GM18502 (cell line): ENCODE measurements at regions not wholly inside any gene's neighbourhood (a gene's known extent, or its start where the extent isn't known, plus 50 kb on each side); places are given as distances from the start of the nearest gene placed in this dataset.
A peak's percentile ranks its signal among the peaks of the same experiment; 100 is the strongest.
"Not testable (repeated sequence)": the region's sequence is repeated elsewhere in the genome, so short reads cannot be mapped to it uniquely, and the experiment has no call there.

ENCODE experiments used
- ATAC-seq: cut with Tn5 transposase; IDR thresholded peaks from one replicate; pipeline ENCODE4 v1.9.1; 2021; ENCODE audit warnings: mild to moderate bottlenecking; ENCODE audit not compliant: unreplicated experiment, poor library complexity

DNA sequence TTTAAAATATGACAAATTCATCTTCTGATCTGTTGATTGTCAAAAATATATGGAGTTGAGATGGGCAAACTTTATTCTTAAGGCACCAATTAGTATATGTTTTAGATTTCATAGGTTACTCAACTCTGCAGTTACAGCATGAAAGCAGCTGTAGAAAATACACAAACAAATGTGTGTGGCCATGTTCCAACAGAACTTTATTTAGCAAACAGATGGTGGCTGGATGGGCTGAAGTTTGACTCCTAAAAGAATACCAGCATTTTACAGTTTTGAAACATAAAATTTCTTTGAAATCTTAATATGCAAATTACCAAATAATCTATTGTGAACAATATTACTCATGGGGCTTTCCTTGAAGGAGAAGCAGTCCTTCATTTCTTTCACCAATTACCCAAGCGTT, 1206.0 kb upstream of the LRRTM3 start:
- no peak for ATAC-seq

DNA sequence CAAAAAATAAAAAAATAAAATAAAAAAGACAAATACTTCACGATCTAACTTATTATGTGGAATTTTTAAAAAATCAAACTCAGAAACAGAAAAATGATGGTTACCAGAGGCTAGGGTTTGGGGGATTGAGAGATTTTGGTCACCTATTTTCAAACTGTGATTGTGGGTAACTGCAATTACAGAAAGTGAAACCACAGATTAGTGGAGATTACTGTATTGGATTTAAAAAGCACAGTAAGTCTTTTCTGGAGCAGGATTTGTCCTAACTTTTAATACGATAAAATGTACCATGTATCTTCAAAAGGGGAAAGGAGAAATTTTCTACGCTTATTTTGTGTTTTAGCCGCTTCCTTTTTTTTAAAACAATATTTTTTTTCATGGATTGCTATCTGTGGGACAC, 1204.9 kb upstream of the LRRTM3 start:
- no peak for ATAC-seq

DNA sequence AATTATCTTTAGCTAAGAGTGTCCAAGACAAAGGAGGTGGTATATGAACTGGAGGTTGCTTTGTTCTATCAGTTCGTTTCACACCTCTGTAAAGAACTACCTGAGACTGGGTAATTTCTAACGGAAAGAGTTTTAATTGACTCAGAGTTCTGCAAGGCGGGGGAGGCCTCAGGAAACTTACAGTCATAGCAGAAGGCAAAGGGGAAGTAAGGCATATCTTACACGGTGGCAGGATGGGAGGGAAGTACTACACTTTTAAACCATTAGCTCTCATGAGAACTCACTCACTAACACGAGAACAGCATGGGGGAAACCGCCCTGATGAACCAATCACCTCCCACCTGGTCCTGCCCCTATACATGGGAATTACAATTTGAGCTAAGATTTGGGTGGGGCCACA, 1202.3 kb upstream of the LRRTM3 start:
- ATAC-seq, result peak; percentile 64

DNA sequence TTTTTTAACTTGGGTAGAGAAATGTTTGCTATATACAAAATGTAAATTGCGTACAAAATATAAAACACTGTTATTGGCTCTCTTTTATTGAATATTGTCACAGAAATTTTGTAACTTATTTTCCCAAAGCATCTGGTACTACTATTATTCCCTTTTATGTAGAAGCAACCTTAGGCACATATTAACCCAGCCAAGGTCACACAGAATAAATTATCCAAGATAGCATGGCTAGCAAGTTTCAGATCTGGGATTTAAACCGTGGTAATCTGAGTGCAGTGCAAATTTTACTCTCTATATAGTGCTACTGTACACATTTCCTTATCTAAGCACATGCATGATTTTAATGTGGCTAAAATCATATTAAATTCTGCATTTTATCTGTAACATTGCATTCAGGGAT, 1190.5 kb upstream of the LRRTM3 start:
- no peak for ATAC-seq

DNA sequence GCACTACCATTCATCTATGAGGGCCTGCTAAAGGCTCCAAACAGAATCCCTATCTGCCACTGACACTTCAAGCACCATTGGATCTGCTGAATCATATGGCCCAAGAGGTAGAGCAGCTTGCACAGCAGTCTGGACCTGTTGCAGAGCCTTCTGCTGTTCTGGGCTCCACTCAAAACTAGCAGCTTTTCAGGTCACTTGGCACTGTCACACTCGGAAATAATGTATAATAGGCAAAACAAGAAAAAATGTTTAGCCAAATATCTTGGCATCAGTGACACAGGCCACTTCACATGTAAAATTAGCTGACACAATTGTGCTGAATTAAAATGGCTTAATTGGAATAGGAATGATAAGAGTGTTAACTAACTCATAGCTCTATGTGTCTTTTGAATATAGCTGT, 1182.9 kb upstream of the LRRTM3 start:
- ATAC-seq, result no peak

DNA sequence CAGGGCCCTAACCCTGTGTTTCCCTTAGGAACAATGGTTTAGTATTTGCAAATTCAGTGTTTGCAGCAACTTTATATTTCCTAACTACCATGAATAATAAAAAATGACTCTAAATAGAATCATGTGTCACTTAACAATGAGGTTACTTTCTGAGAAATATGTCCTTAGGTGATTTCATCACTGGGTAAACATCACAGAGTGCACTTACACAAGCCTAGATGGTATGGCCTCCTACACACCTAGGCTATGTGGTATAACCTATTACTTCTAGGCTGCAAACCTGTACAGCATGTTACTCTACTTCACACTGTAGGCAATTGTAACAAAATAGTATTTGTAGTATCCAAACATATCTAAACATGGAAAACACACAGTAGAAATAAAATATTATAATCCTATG, 1174.6 kb upstream of the LRRTM3 start:
- no peak for ATAC-seq

DNA sequence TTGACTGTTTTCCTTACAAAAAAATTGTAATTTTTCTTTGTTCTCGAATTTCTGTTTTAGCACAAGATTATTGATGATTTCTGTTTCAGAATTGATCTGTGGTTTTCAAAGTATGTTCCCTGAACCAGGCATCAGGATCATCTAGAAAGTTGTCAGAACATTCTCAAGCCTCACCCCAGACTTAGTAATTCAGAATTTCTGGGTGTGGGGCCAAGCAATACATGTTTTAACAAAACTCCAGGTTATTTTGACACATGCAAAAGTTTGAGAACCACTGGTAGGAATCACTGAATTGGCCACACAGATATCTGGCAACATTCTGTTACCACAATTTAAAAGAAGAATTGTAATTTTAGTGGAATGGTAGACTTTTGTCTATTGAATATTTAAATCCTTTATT, 1173.9 kb upstream of the LRRTM3 start:
- ATAC-seq, result no peak

DNA sequence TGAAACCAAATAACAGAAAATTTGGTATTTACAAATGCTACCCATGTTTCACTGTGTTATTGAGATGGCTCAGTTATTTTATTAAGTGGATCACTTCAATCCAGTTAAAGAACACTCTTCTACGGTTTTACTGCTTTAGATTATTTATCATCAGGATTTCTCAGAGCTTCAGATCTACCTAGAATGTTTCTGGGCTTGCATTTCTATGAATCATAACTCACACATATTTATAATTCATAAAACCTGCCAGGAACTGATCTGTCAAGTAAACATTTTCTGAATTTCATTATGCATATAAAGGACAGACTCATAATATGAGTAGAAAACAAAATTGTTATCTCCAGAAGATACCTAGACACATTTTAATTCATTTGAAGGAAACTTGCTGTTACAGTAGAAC, 1172.3 kb upstream of the LRRTM3 start:
- ATAC-seq, result no peak

DNA sequence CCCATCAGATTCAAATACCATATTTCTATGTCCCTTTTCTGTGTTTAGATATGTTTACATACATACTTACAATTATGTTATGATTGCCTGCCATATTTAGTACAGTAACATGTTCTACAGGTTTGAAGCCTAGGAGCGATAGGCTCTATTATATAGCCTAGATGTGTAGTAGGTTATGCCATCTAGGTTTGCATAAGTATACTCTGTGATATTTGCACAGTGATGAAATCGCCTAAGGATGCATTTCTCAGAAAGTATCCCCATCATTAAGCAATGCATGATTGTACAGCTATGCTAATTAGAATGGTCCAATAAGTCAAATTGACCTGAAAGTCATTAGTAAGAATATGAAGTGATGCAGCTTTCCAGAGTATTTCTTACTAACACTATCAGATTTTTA, 1171.7 kb upstream of the LRRTM3 start:
- ATAC-seq, result no peak

DNA sequence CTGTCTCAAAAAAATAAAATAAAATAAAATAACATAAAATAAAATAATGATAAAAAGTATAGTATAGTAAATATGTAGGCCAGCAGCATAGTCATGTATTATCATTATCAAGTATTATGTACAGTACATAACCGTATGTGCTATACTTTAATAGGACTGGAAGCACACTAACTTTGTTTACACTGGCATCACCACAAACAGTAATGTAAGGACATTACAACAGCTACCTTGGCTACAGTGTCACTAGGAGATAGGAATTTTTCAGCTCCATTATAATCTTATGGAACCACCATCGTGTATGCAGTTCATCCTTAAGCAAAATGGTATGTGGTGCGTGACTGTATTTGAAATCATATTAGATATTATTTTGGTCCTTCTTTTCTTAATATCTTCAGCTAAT, 1163.5 kb upstream of the LRRTM3 start:
- ATAC-seq, result no peak

DNA sequence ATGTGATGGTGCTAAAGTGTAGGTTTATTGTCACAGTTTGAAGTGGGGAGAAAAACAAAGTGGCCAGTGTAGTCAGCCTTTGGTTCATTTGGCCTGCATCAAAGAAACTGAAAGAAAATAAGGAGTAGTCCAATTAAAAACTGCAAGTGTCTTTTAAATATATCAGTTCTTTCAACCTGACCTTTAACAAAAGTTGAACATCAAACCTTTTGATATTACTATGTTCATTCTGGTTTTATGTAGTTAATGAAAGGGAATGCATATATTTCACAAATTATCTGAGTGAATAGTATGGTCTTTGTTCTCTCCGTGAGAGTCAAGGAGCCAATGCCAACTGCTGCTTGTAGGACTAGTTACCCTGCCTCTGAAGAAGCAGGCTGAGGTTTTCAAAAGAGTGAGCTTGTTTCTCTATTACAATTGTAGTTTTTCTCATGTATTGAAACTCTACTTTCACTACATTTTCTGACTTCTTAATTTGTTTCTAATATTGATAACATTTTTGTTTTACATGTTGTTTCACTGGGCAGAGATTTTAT, 1160.8 kb upstream of the LRRTM3 start:
- no peak for ATAC-seq

DNA sequence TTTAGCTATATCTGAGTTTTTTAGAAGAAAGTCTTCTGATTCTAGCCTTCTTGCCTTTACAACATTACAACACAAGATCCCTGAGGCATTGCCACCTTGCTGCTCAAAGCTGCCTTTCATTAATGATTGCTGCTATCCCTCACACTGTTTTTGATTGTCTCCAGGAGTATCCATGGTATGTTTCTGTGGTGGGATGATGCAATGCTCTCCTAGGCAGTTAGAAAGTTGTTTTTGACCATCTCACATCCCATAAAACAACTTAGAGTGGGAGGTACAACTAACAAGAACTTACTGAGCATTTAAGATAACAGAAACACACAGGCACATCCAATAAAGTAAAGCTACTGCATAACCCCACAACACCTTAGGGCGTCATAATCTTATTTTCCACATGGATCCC, 1156.0 kb upstream of the LRRTM3 start:
- ATAC-seq, result no peak

DNA sequence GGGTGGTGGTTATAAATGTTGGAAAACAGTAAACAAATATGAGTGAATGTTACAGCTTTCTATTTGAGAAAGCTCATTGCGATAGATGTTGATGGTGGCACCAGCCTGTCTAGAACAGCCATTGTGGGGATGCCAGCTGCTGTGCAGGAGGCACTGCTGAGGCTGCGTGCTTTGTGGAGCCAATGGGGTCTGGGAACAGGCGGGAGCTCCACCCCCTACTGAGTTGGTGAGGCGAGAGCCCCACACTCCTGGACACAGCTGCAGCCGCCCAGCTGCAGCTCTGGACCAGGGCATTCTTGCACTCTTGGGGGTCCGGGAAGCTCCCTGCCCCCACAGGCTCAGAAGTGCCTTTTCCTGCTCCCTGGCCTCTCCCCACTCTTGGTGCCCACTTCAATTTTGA, 1147.1 kb upstream of the LRRTM3 start:
- no peak for ATAC-seq

DNA sequence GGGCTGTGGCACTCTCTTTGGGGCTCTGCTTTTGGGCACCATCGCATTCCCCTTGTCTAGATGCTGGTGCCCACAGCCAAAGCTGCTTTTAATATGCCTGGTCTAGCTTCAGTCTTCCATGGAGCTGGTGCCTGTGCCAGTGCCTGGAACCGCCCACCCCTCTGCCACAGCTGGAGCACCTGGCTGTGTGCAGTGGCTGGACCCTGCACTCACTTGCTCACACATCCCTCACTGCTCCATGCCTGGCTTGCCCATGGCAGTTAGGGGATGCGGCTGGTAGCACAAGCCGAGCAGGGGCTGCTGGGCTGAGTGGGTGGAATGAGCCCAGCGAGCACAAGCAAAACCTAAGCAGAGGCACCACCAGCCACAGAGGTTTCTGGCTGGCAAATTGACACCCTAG, 1145.9 kb upstream of the LRRTM3 start:
- ATAC-seq, result no peak

DNA sequence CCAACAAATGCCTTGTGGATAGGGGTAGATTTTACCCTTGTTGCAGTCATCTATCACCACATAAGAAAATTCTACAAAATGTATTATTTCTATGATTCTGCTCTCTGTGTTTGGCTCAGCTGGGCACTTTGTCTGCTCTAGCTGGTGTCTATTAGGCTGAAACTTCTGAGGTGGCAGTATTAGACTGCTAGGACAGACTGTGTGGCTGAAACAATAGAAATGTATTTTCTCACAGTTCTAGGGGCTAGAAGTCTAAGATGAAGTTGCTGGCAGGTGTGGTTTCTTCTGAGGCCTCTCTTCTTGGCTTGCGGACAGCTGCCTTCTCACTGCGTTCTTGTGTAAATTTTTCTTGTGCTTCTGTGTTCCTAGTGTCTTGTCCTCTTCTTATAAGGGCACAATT, 1139.6 kb upstream of the LRRTM3 start:
- no peak for ATAC-seq

DNA sequence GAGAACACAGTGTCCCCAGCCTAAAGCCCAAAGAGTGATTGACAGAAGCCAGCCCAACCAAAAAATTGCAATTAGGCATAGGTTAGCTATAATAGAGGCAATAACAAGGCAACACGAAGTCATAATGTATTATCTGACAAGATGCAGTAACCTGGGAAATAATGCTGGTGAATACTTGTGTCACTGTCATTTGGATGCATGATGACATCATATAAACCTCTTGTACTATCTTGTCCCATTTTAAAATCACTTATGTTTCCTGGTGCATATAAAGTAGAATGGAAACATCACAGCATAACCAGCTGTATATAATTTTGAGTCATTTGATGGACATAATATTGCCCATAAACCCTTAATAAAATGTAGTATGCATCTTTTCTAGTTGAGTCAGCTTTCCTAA, 1138.3 kb upstream of the LRRTM3 start:
- no peak for ATAC-seq

DNA sequence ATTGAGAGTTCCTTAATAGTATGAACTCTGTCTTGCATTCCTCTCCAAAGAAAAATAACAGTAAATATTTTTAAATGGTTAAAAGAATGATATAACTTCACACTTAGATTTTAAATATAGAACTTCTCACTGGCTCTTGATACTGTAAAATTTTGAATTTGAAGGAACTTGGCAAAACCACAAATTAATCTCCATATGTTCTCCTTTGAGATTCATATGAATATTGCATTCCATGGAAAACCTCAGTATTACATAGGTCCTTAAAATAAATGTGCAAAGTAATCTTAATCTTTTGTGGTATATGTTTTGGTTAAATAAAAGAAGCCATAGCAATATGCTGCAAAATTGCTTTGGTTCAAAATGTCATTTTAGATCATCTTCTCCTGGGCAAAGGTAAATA, 1137.6 kb upstream of the LRRTM3 start:
- ATAC-seq, result no peak

DNA sequence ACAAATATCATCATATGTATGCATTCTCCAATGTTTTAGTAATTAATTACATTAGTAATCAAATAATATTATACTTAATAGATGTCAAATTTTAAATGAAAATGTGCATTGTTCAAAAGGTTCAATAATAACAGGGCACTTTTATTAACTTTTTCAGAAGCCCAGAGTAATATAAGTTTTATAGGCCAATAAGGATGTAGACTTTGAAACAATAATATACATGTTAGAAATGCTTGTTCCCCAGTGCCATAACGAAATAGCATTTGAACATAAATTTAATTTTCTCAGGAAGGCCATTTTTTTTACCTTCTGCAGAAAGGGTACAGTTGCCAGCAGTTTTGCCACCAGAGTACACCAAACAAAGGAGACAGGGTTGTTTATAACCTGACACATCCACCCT, 1133.9 kb upstream of the LRRTM3 start:
- no peak for ATAC-seq

DNA sequence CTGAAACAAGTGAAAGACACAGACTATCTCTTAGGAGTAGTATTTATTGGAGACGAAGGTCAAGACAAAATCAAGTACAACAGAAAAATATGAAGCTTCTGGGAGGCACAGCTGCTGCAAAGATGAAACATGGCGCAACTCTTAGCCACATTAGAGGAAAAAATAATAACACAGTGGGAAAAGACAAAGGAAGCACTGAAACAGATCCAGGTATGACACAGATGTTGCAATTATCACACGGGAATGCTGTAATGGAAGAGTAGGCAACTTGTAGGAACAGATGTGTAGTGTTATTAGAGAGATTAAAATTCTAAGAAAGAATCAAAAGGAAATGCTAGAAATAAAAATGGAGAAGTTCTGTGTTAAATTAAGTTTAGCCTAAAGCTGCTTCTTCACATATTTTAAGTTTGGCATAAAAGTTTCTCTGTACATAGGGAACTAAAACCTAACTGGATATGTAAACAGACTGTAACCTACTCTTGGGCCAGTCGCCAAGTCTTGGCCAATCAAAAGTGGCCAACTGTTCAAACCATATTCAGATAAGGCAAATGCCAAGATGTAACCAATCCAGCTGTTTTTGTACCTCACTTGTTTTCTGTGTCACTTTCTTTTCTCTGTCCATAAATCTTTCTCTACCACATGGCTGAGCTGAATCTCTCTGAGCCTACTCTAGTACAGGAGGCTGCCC, 1132.0 kb upstream of the LRRTM3 start:
- ATAC-seq, result no peak

DNA sequence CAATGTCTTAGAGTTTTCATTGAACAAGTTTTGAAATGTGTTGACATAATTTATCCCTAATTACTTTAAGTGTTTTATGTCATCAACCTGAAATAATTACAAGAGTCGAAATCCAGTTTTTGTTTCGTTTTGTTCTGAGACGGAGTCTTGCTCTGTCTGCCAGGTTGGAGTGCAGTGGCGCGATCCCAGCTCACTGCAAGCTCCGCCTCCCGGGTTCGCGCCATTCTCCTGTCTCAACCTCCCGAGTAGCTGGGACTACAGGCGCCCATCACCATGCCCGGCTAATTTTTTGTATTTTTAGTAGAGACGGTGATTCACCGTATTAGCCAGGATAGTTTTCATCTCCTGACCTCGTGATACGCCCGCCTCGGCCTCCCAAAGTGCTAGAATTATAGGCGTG, 1131.0 kb upstream of the LRRTM3 start:
- not testable (repeated sequence) for ATAC-seq

DNA sequence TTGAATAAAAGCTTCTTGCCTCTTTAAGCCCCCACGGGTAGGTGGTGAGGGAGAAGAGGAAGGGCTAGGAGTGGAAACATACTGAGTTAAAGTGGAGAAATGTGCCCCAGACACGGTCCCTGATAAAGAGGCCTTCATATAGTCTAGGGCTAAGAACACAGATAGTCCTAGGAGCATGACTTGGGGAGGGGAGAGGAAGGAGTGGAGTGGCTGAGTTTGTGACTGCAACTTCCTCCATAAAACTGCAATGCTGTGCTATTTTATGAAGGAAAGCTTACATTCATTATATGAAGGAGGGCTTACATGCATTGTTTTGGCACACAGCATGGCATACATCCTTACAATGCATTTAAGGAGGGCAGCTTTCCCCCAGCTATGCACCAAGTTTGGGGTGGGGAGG, 1129.4 kb upstream of the LRRTM3 start:
- ATAC-seq, result no peak

DNA sequence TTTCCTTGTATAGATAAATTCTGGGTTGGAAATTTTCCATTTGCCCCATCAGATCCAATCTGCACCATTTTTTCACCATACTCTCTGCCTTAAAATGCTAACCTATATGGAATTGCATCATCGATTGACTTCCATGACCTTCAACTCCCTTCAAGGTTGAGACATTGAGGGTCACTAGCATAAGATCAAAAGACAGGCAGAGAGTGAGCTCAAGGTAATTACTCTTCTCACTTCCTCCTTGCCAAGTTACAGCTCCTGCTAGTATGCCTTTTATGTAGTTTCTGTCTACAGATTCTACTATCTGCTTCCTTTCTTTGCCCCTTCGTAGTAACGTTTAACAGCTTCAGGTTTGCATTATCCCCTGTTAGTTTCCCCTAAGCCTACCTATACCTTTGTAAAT, 1127.7 kb upstream of the LRRTM3 start:
- ATAC-seq, result peak; percentile 73

DNA sequence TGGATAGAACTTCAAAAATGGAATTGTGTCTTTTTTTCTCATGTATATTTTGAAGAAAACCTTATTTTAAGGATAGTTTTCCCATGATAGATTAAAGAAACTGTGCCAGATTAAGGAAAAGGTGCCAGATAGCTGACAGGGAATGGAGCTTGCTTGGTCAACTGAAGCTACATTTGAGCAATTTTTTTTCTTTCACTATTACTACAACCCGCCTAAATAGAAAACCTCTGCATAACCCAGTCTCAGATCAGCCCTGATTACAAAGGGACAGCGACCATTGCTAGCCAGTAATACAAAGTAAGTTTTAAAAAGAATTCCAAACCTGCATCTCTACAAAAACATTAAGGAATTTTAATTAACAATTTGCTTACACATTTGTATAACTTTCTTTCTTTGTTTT, 1123.4 kb upstream of the LRRTM3 start:
- ATAC-seq, result no peak
